Duodenal mucosa (tissue), 2 donors: ENCODE measurements at regions not wholly inside any gene's neighbourhood (a gene's known extent, or its start where the extent isn't known, plus 50 kb on each side); places are given as distances from the start of the nearest gene placed in this dataset.
"Not testable (repeated sequence)": the region's sequence is repeated elsewhere in the genome, so short reads cannot be mapped to it uniquely, and the experiment has no call there.

Experiments
- H3K27ac ChIP-seq: one replicate; pipeline ENCODE4 v1.7.0; 2013; ENCODE audit warnings: low read depth, low read length
- H3K27me3 ChIP-seq, 2 donors: one replicate each; pipeline ENCODE4 v1.7.0; 2013; ENCODE audit warnings: low read length in 2 of 2, control low read depth in 1 of 2; ENCODE audit not compliant: insufficient read depth in 2 of 2, control insufficient read depth in 1 of 2
- H3K36me3 ChIP-seq, 2 donors: one replicate each; pipeline ENCODE4 v1.7.0; 2013; ENCODE audit warnings: low read length in 2 of 2, control low read depth in 1 of 2; ENCODE audit not compliant: insufficient read depth in 2 of 2, control insufficient read depth in 1 of 2
- H3K4me1 ChIP-seq, 2 donors: one replicate each; pipeline ENCODE4 v1.7.0; 2013; ENCODE audit warnings: low read length in 2 of 2, control low read depth in 1 of 2; ENCODE audit not compliant: insufficient read depth in 2 of 2, control insufficient read depth in 1 of 2
- H3K4me3 ChIP-seq, 2 donors: one replicate each; pipeline ENCODE4 v1.7.0; 2013; ENCODE audit warnings: low read length in 2 of 2, low read depth in 1 of 2
- H3K9ac ChIP-seq, 2 donors: one replicate each; pipeline ENCODE4 v1.7.0; 2013; ENCODE audit warnings: low read length in 2 of 2, low read depth in 1 of 2
- H3K9me3 ChIP-seq, 2 donors: one replicate each; pipeline ENCODE4 v1.7.0; 2013; ENCODE audit warnings: low read length in 2 of 2, control low read depth in 1 of 2; ENCODE audit not compliant: control insufficient read depth in 1 of 2

DNA sequence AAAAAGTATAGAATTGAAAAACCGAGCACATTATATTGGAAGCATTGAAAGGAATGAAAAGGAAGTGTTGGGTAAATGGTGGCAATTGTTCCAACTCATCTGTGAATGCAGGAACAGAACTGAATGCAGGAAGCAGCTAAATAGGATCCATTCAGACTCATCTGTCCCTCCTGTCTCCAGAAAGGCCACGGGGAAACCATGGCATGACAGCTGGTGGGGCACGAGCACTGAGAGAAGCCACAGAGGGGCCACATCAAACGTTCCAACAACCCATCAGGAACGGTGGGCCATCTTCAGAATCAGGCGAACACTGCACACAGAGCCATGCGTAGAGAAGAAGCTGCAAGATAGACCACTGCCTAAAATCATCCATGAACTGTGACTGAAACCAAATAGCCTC is 138.5 kb upstream of the SLC35G4 start:
- H3K9ac ChIP-seq = no peak overlapping the region
- no peak overlapping the region for H3K27ac ChIP-seq
- peaks cover 0 to 4% of the 10 kb centered on the region in 2 donors for H3K9me3 ChIP-seq
- H3K27me3 ChIP-seq = no peaks in the 10 kb centered on the region
- H3K36me3 ChIP-seq = no peaks in the 10 kb centered on the region
- no peak overlapping the region for H3K4me3 ChIP-seq
- no peaks in the 10 kb centered on the region for H3K4me1 ChIP-seq

DNA sequence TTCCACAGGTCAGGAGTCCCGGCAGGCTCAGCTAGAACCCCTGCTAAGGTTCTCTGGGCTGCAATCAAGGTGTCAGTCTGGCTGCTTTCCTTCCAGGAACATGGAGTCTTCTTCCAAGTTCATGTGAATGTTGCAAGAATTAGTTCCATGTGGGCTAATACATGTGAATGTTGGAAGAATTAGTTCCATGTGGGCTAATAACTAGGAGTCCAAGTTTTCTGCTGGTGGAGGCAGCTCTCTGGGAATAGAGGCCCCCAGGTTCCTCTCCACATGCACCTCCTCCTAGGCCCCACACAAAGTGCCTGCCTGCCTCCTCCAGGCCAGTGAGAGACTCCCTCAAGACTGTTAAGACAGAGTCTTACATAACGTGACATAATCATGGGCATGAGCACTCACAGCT is 140.8 kb upstream of the SLC35G4 start:
- Histone ChIP-seq H3K9ac (no peak overlapping the region), H3K9me3 (peaks cover 0 to 4% of the 10 kb centered on the region in 2 donors), H3K27ac (no peak overlapping the region), H3K4me1 (no peaks in the 10 kb centered on the region), H3K27me3 (no peaks in the 10 kb centered on the region), H3K36me3 (no peaks in the 10 kb centered on the region), H3K4me3 (no peak overlapping the region)

DNA sequence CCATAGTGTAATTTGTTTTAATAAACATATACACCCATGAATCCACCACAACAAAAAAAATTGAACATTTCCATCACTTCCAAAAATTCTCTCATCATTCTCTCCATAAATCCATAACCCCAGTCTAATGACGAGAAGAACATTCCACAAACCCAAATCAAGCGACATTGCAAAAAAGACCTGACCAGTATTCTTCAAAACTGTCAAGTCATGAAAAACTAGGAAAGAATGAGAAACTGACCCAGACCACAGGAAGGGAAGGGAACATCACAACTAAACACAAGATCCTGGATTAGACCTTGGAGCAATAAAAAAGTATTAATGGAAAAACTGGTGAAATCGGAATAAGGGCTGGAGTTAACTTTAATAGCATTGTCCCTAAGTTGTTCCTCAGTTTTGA is 141.3 kb upstream of the SLC35G4 start:
- Histone ChIP-seq H3K4me1 (no peaks in the 10 kb centered on the region), H3K36me3 (no peaks in the 10 kb centered on the region), H3K27me3 (no peaks in the 10 kb centered on the region), H3K4me3 (no peak overlapping the region), H3K9ac (no peak overlapping the region), H3K9me3 (peaks cover 0 to 4% of the 10 kb centered on the region in 2 donors), H3K27ac (no peak overlapping the region)

DNA sequence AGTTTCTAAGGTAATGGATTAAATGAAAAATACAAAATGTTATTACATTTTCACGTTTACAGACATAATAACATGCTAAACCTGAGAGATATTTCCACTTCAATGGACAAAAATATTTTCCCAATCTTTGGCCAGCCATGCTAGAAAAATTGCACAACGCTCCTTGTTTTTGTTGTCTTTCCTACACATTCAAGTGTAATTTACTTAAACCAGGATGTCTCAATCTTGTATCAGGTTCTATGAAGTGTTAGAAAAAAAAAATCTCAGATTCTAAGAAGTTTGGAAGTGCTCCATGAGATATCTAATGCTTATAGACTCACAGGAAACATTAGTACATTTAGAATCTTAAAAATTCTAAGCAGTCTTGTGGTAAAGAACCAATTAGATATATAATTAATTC is 141.8 kb upstream of the SLC35G4 start:
- no peak overlapping the region for H3K27ac ChIP-seq
- H3K36me3 ChIP-seq = no peaks in the 10 kb centered on the region
- no peak overlapping the region for H3K9ac ChIP-seq
- H3K9me3 ChIP-seq = peaks cover 0 to 4% of the 10 kb centered on the region in 2 donors
- H3K4me1 ChIP-seq = no peaks in the 10 kb centered on the region
- H3K27me3 ChIP-seq = no peaks in the 10 kb centered on the region
- no peak overlapping the region for H3K4me3 ChIP-seq

DNA sequence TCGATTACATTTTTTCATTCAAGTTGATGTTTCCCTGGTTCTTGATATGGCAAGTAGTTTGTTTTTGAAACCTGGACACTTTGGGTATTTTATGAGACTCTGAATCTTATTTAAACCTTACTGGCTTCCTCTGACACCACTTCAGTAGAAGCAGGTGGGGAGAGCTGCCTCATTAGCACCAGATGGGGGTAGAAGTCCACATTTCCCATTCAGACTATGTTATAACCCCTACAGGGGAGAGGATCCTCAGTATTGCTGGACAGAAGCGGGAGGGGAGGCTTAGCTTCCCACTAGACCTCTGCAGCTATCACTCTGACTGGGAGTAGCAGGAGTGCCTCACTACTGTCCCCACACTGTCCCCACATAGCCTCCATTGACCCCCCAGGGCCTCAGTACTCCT is 145.3 kb upstream of the SLC35G4 start:
- no peak overlapping the region for H3K4me3 ChIP-seq
- H3K9ac ChIP-seq = no peak overlapping the region
- H3K9me3 ChIP-seq = peaks cover 0 to 4% of the 10 kb centered on the region in 2 donors

DNA sequence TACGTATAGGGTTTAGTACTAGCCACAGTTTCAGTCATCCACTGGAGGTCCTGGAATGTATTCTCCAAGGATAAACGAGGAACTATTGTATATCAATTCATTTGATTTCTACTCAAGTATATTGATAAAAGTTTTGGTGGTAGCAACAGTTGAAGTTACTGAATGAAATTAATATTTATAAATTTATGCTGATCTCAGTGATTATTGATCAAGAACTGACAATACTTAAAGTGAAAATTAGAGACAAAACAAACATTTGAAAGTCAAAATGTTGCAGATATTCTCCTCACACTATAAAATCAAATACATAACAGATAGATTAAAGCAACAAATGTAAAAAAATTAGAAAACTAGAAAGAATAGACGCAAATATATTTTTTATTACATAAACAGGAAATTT is 150.9 kb upstream of the SLC35G4 start:
- Histone ChIP-seq H3K9me3 (no peaks in the 10 kb centered on the region), H3K4me3 (no peak overlapping the region), H3K27ac (no peak overlapping the region), H3K4me1 (no peaks in the 10 kb centered on the region), H3K9ac (no peak overlapping the region), H3K36me3 (no peaks in the 10 kb centered on the region), H3K27me3 (no peaks in the 10 kb centered on the region)

More for the DNA sequence above, 145.3 kb upstream of the SLC35G4 start:
- H3K27ac ChIP-seq = no peak overlapping the region
- no peaks in the 10 kb centered on the region for H3K36me3 ChIP-seq
- no peaks in the 10 kb centered on the region for H3K27me3 ChIP-seq
- no peaks in the 10 kb centered on the region for H3K4me1 ChIP-seq

DNA sequence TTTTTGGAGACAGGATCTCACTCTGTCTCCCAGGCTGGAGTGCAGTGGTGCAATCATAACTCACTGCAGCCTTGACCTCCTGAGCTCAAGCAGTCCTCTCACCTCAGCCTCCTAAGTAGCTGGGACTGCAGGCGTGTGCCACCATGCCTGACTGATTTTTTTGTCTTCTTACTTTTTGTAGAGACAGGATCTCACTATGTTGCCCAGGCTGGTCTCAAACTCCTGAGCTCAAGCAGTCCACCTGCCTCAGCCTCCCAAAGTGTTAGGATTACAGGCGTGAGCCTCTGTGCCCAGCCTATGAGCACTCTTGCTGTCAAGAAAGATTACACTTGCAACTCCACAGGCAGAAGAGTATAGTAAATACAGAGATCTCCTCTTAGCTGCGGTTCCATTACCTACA is 151.5 kb upstream of the SLC35G4 start:
- H3K27ac ChIP-seq, H3K36me3 ChIP-seq, H3K4me1 ChIP-seq, H3K27me3 ChIP-seq, H3K4me3 ChIP-seq, H3K9ac ChIP-seq, H3K9me3 ChIP-seq: not testable (repeated sequence)

DNA sequence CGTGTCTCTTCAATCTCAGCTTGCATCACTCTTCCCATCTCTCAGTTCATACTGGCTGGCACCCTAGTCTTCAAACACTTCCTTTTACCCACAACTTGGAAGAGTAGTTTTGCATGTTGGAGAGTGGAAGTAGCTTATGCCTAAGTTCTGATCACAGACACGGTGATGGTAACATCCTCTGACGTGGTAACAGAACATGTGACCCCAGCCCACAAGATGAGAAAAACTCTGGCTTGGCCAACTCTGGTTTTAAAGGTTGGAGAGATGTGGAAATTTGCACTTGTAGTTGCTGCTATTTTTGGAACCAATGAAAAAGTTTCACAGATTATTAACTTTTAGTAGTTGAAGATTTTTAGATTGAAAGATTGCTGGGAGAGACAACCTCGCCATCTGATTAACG is 155.4 kb upstream of the SLC35G4 start:
- Histone ChIP-seq H3K36me3 (no peaks in the 10 kb centered on the region), H3K4me1 (no peaks in the 10 kb centered on the region), H3K9ac (no peak overlapping the region), H3K9me3 (peaks cover 3 to 10% of the 10 kb centered on the region in 2 donors), H3K27me3 (no peaks in the 10 kb centered on the region), H3K27ac (no peak overlapping the region), H3K4me3 (no peak overlapping the region)

DNA sequence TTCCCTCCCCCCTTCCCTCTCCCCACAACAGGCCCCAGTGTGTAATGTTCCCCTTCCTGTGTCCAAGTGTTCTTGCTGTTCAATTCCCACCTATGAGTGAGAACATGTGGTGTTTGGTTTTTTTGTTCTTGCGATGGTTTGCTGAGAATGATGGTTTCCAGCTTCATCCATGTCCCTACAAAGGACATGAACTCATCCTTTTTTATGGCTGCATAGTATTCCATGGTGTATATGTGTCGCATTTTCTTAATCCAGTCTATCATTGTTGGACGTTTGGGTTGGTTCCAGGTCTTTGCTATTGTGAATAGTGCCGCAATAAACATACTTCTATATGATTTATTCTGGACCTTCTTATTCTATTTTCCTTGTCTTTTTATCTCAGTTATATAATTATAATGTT is 165.2 kb upstream of the SLC35G4 start:
- not testable (repeated sequence) for H3K4me3 ChIP-seq, H3K36me3 ChIP-seq, H3K9ac ChIP-seq, H3K27me3 ChIP-seq, H3K27ac ChIP-seq, H3K4me1 ChIP-seq, H3K9me3 ChIP-seq

DNA sequence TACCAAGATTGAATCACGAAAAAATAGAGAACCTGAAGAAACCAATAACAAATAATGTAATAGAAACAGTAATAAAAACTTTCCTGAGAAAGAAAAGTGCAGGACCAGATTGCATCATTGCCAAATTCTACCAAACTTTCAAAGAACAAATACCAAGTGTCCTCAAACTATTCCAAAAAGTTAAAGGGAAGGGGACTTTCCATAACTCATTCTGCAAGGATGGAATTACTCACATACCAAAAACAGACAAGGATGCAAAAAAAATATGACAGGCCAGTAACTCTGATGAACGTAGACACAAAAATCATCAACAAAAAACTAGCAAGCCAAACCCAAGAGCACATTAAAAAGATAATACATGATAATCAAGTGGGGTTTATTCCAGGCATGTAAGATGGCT is 172.3 kb upstream of the SLC35G4 start:
- Histone ChIP-seq H3K4me3 (no peak overlapping the region), H3K9me3 (no peaks in the 10 kb centered on the region), H3K27ac (no peak overlapping the region), H3K4me1 (no peaks in the 10 kb centered on the region), H3K9ac (no peak overlapping the region), H3K27me3 (no peaks in the 10 kb centered on the region), H3K36me3 (no peaks in the 10 kb centered on the region)

DNA sequence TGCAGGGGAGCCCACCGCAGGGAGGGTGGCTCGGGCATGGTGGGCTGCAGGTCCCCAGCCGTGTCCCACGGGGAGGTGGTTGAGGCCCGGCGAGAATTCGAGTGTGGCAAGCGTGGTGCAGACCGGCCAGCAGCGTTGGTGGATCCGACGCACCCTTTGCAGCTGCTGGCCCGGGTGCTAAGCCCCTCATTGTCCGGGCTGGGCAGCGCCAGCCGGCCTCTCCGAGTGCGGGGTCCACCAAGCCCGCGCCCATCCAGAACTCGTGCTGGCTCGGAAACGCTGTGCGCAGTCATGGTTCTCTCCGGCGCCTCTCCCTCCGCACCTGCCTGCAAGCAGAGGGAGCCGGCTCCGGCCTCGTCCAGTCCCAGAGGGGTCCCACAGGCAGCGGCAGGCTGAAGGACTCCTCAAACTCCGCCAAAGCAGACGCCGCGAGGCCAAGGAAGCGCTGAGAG is 177.0 kb upstream of the SLC35G4 start:
- peaks cover 5 to 20% of the 10 kb centered on the region in 2 donors for H3K9me3 ChIP-seq
- H3K27me3 ChIP-seq = no peaks in the 10 kb centered on the region
- no peak overlapping the region for H3K9ac ChIP-seq
- no peak overlapping the region for H3K27ac ChIP-seq
- no peaks in the 10 kb centered on the region for H3K4me1 ChIP-seq
- H3K36me3 ChIP-seq = no peaks in the 10 kb centered on the region
- H3K4me3 ChIP-seq = no peak overlapping the region
